HEK293 (cell line): ENCODE measurements at regions not wholly inside any gene's neighbourhood (a gene's known extent, or its start where the extent isn't known, plus 50 kb on each side); places are given as distances from the start of the nearest gene placed in this dataset.

Experiments used
- CTCF ChIA-PET: fragments of 350-600 bp; formaldehyde crosslinking; extraction: SDS; loops from one replicate; lab custom pipeline; 2021; ENCODE audit warnings: antibody characterized with exemption; lab: Yijun Ruan, JAX
- POLR2A ChIA-PET: fragments of 300-600 bp; formaldehyde crosslinking; extraction: SDS; loops from one replicate; lab custom pipeline; 2020; ENCODE audit warnings: antibody characterized with exemption, inconsistent platforms; lab: Yijun Ruan, JAX
- H3K27ac ChIP-seq: fragments of 200-500 bp; sonication (Bioruptor generic); 2 replicates; pipeline ENCODE4 v1.5.1; 2014; ENCODE audit warnings: low read depth, low read length, control low read depth, inconsistent platforms; ENCODE audit errors: extremely low read depth
- H3K36me3 ChIP-seq, 2 experiments: fragments of 200-500 bp in 1 of 2; sonication (Bioruptor generic) in 1 of 2; 1 replicate in 1 of 2; 2 replicates in 1 of 2; pipeline ENCODE4 v1.5.1; 2014 to 2017; ENCODE audit warnings: inconsistent platforms in 2 of 2, low read length in 2 of 2; ENCODE audit not compliant: control insufficient read depth in 2 of 2, insufficient read depth in 1 of 2
- H3K4me1 ChIP-seq: fragments of 200-500 bp; sonication (Bioruptor generic); 2 replicates; pipeline ENCODE4 v1.5.1; 2014; ENCODE audit warnings: mild to moderate bottlenecking, low read length, inconsistent platforms; ENCODE audit not compliant: control insufficient read depth, insufficient read depth
- H3K4me3 ChIP-seq: 2 replicates; pipeline ENCODE4 v1.5.1; 2011; ENCODE audit warnings: low read depth, mild to moderate bottlenecking, control low read depth, low read length, moderate library complexity
- H3K9me3 ChIP-seq: fragments of 200-500 bp; sonication (Bioruptor generic); 2 replicates; pipeline ENCODE4 v1.5.1; 2014; ENCODE audit warnings: low read depth, low read length, inconsistent platforms; ENCODE audit not compliant: control insufficient read depth, insufficient read depth
- GFI1B ChIP-seq: fragments of 450-650 bp; formaldehyde crosslinking; IDR thresholded peaks from 2 replicates; pipeline ENCODE4 v1.5.1; 2016; ENCODE audit warnings: missing biosample characterization, missing genetic modification characterization
- IKZF3 ChIP-seq: fragments of 450-650 bp; IDR thresholded peaks from 2 replicates; pipeline ENCODE4 v1.5.0; 2018; ENCODE audit warnings: missing biosample characterization, mild to moderate bottlenecking, missing genetic modification characterization, moderate library complexity
- KLF9 ChIP-seq: fragments of 450-650 bp; formaldehyde crosslinking; IDR thresholded peaks from 2 replicates; pipeline ENCODE4 v1.5.1; 2016; ENCODE audit warnings: missing biosample characterization, missing genetic modification characterization, low read depth
- SALL2 ChIP-seq: fragments of 450-650 bp; formaldehyde crosslinking; IDR thresholded peaks from 2 replicates; pipeline ENCODE4 v1.5.0; 2017; ENCODE audit warnings: missing biosample characterization, mild to moderate bottlenecking, missing genetic modification characterization, borderline replicate concordance
- ZBTB20 ChIP-seq: fragments of 450-650 bp; formaldehyde crosslinking; IDR thresholded peaks from 2 replicates; pipeline ENCODE4 v1.5.1; 2016; ENCODE audit warnings: missing biosample characterization, missing genetic modification characterization
- ZBTB21 ChIP-seq: fragments of 450-650 bp; formaldehyde crosslinking; IDR thresholded peaks from 2 replicates; pipeline ENCODE4 v1.5.1; 2017; ENCODE audit warnings: missing biosample characterization, missing genetic modification characterization
- ZEB2 ChIP-seq: fragments of 450-650 bp; formaldehyde crosslinking; IDR thresholded peaks from 2 replicates; pipeline ENCODE4 v1.5.1; 2016; ENCODE audit warnings: missing biosample characterization, missing genetic modification characterization
- ZNF202 ChIP-seq: fragments of 450-650 bp; formaldehyde crosslinking; IDR thresholded peaks from 2 replicates; pipeline ENCODE4 v1.5.1; 2016; ENCODE audit warnings: missing biosample characterization, missing genetic modification characterization, borderline replicate concordance
- ZNF239 ChIP-seq: fragments of 450-650 bp; formaldehyde crosslinking; IDR thresholded peaks from 2 replicates; pipeline ENCODE4 v1.5.1; 2016; ENCODE audit warnings: missing biosample characterization, missing genetic modification characterization
- ZNF423 ChIP-seq: fragments of 450-650 bp; formaldehyde crosslinking; IDR thresholded peaks from 2 replicates; pipeline ENCODE4 v1.5.1; 2016; ENCODE audit warnings: missing biosample characterization, missing genetic modification characterization
- ZNF48 ChIP-seq: fragments of 450-650 bp; formaldehyde crosslinking; IDR thresholded peaks from 2 replicates; pipeline ENCODE4 v1.5.1; 2016; ENCODE audit warnings: missing biosample characterization, missing genetic modification characterization
- ZNF585B ChIP-seq: fragments of 450-650 bp; formaldehyde crosslinking; IDR thresholded peaks from 2 replicates; pipeline ENCODE4 v1.5.1; 2016; ENCODE audit warnings: missing biosample characterization, missing genetic modification characterization
- ZNF768 ChIP-seq: fragments of 450-650 bp; formaldehyde crosslinking; IDR thresholded peaks from 2 replicates; pipeline ENCODE4 v1.5.1; 2018; ENCODE audit warnings: missing biosample characterization, mild to moderate bottlenecking, missing genetic modification characterization
- ZSCAN16 ChIP-seq: fragments of 450-650 bp; formaldehyde crosslinking; IDR thresholded peaks from 2 replicates; pipeline ENCODE4 v1.5.1; 2016; ENCODE audit warnings: missing biosample characterization, missing genetic modification characterization
- TF ChIP-seq, protein P1 (sequence below): fragments of 450-650 bp; formaldehyde crosslinking; conservative IDR thresholded peaks from 2 replicates; pipeline ENCODE4 v1.5.1; 2016; ENCODE audit warnings: low read depth, missing biosample characterization, missing genetic modification characterization
- TF ChIP-seq, protein P2 (sequence below): fragments of 450-650 bp; formaldehyde crosslinking; optimal IDR thresholded peaks from 2 replicates; pipeline ENCODE3; 2016; ENCODE audit warnings: missing biosample characterization, mild to moderate bottlenecking, missing genetic modification characterization
- TF ChIP-seq, protein P3 (sequence below): fragments of 450-650 bp; formaldehyde crosslinking; IDR thresholded peaks from 2 replicates; pipeline ENCODE4 v1.5.1; 2016; ENCODE audit warnings: missing biosample characterization, missing genetic modification characterization
- TF ChIP-seq, protein P4 (sequence below): fragments of 450-650 bp; formaldehyde crosslinking; IDR thresholded peaks from 2 replicates; pipeline ENCODE4 v1.5.1; 2016; ENCODE audit warnings: missing biosample characterization, missing genetic modification characterization

DNA sequence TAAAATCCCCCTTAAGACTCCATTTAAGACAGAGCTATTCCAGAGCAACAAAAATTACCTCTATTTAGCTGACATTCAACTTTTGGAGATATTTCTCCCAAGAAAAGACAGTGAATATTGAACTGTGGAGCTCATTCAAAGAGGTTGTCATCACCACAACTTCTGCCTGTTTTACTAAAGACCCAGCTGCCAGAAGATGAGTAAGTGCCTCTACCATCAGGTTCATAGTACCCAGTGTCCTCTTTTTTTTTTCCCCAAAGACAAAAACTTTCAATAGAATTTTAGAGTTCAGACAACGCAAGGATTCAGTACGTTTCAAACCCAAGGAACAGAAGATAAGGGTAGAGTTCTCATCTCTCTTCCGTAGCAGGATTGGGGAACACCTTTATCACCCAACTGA lies 461.3 kb downstream of the BCAT1 start:
- no peak overlapping the region for H3K4me3 ChIP-seq
- TF ChIP-seq, protein P1, sequence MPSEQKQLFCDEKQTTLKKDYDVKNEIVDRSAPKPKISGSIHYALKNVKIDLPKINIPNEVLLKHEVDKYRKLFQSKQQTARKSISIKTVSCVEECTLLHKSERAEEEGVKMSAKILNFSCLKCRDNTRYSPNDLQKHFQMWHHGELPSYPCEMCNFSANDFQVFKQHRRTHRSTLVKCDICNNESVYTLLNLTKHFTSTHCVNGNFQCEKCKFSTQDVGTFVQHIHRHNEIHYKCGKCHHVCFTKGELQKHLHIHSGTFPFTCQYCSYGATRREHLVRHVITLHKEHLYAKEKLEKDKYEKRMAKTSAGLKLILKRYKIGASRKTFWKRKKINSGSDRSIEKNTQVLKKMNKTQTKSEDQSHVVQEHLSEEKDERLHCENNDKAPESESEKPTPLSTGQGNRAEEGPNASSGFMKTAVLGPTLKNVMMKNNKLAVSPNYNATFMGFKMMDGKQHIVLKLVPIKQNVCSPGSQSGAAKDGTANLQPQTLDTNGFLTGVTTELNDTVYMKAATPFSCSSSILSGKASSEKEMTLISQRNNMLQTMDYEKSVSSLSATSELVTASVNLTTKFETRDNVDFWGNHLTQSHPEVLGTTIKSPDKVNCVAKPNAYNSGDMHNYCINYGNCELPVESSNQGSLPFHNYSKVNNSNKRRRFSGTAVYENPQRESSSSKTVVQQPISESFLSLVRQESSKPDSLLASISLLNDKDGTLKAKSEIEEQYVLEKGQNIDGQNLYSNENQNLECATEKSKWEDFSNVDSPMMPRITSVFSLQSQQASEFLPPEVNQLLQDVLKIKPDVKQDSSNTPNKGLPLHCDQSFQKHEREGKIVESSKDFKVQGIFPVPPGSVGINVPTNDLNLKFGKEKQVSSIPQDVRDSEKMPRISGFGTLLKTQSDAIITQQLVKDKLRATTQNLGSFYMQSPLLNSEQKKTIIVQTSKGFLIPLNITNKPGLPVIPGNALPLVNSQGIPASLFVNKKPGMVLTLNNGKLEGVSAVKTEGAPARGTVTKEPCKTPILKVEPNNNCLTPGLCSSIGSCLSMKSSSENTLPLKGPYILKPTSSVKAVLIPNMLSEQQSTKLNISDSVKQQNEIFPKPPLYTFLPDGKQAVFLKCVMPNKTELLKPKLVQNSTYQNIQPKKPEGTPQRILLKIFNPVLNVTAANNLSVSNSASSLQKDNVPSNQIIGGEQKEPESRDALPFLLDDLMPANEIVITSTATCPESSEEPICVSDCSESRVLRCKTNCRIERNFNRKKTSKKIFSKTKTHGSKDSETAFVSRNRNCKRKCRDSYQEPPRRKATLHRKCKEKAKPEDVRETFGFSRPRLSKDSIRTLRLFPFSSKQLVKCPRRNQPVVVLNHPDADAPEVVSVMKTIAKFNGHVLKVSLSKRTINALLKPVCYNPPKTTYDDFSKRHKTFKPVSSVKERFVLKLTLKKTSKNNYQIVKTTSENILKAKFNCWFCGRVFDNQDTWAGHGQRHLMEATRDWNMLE = no peak
- TF ChIP-seq ZSCAN16 (tag by site-specific recombination) (no peak), ZNF423 (tag by site-specific recombination) (no peak), ZBTB21 (no peak), IKZF3 (tag by site-specific recombination) (no peak), ZBTB20 (no peak), ZNF768 (no peak), ZNF239 (tag by site-specific recombination) (no peak), GFI1B (tag by site-specific recombination) (no peak), ZNF202 (no peak), SALL2 (tag by site-specific recombination) (no peak), ZNF585B (tag by site-specific recombination) (no peak), KLF9 (tag by site-specific recombination) (no peak), ZEB2 (tag by site-specific recombination) (no peak), ZNF48 (no peak)
- TF ChIP-seq, protein P2, sequence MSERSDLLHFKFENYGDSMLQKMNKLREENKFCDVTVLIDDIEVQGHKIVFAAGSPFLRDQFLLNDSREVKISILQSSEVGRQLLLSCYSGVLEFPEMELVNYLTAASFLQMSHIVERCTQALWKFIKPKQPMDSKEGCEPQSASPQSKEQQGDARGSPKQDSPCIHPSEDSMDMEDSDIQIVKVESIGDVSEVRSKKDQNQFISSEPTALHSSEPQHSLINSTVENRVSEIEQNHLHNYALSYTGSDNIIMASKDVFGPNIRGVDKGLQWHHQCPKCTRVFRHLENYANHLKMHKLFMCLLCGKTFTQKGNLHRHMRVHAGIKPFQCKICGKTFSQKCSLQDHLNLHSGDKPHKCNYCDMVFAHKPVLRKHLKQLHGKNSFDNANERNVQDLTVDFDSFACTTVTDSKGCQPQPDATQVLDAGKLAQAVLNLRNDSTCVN = no peak
- TF ChIP-seq, protein P3, sequence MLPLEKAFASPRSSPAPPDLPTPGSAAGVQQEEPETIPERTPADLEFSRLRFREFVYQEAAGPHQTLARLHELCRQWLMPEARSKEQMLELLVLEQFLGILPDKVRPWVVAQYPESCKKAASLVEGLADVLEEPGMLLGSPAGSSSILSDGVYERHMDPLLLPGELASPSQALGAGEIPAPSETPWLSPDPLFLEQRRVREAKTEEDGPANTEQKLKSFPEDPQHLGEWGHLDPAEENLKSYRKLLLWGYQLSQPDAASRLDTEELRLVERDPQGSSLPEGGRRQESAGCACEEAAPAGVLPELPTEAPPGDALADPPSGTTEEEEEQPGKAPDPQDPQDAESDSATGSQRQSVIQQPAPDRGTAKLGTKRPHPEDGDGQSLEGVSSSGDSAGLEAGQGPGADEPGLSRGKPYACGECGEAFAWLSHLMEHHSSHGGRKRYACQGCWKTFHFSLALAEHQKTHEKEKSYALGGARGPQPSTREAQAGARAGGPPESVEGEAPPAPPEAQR (tag by site-specific recombination) = no peak
- TF ChIP-seq, protein P4, sequence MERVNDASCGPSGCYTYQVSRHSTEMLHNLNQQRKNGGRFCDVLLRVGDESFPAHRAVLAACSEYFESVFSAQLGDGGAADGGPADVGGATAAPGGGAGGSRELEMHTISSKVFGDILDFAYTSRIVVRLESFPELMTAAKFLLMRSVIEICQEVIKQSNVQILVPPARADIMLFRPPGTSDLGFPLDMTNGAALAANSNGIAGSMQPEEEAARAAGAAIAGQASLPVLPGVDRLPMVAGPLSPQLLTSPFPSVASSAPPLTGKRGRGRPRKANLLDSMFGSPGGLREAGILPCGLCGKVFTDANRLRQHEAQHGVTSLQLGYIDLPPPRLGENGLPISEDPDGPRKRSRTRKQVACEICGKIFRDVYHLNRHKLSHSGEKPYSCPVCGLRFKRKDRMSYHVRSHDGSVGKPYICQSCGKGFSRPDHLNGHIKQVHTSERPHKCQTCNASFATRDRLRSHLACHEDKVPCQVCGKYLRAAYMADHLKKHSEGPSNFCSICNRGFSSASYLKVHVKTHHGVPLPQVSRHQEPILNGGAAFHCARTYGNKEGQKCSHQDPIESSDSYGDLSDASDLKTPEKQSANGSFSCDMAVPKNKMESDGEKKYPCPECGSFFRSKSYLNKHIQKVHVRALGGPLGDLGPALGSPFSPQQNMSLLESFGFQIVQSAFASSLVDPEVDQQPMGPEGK (tag by site-specific recombination) = no peak
- TF ChIP-seq, all 188 proteins: peak for 0
- Histone ChIP-seq H3K9me3 (no peaks in the 10 kb centered on the region), H3K4me1 (peaks cover 3% of the 10 kb centered on the region; the same call in 1 of the 2 replicates), H3K36me3 (no peaks in the 10 kb centered on the region), H3K27ac (no peak overlapping the region)
- ChIA-PET POLR2A (no interaction called here), CTCF (interaction anchor here (0.5 kb wide), 1 partner anchor 16 kb away, joined by 3 read pairs; no protein-coding TSS in a partner anchor)
